B cell (primary cell): ENCODE measurements at regions not wholly inside any gene's neighbourhood (a gene's known extent, or its start where the extent isn't known, plus 50 kb on each side); places are given as distances from the start of the nearest gene placed in this dataset.

ENCODE experiments used
- ATAC-seq: fragments of 200-7000 bp; cut with Tn5 transposase; one replicate; pipeline ENCODE4 v1.10.0; 2021; ENCODE audit warnings: low read depth, mild to moderate bottlenecking, moderate number of reproducible peaks, moderate library complexity
- CTCF ChIA-PET: fragments of 350-600 bp; sonication (Branson Sonifier 250); formaldehyde crosslinking; loops from one replicate; lab custom pipeline; 2021; ENCODE audit warnings: antibody characterized with exemption, inconsistent platforms; lab: Charles Lee
- POLR2A ChIA-PET: fragments of 350-600 bp; sonication (Branson Sonifier 250); formaldehyde crosslinking; loops from one replicate; lab custom pipeline; 2021; ENCODE audit warnings: antibody characterized with exemption; lab: Charles Lee
- DNase-seq: peaks from one replicate; pipeline ENCODE4 v3.0.0; 2013
- H2AFZ ChIP-seq: 2 replicates; pipeline ENCODE4 v1.6.1; 2012; ENCODE audit warnings: mild to moderate bottlenecking, low read depth, low read length; ENCODE audit not compliant: insufficient read depth, poor library complexity, severe bottlenecking
- H3K27ac ChIP-seq, 2 donors: 1 replicate in 1 of 2; 2 replicates in 1 of 2; pipeline ENCODE4 v1.5.1; 2012 to 2013; ENCODE audit warnings: low read length in 2 of 2, mild to moderate bottlenecking in 2 of 2, moderate library complexity in 1 of 2
- H3K27me3 ChIP-seq, 4 experiments: fragments of 200-600 bp in 1 of 4; sonication (generic) in 1 of 4; replicated peaks in 1 of 4; 1 replicate in 2 of 4; 2 replicates in 2 of 4; pipeline versions ENCODE4 v1.6.1 to v1.7.0; 2013 to 2016; ENCODE audit warnings: low read length in 3 of 4, mild to moderate bottlenecking in 2 of 4, mixed read lengths in 1 of 4, moderate library complexity in 1 of 4; ENCODE audit not compliant: insufficient read depth in 4 of 4, control insufficient read depth in 3 of 4; ENCODE audit errors: control extremely low read depth in 1 of 4
- H3K36me3 ChIP-seq, 2 experiments: replicated peaks in 1 of 2; 1 replicate in 1 of 2; 2 replicates in 1 of 2; pipeline versions ENCODE4 v1.6.1 to v1.7.1; 2013; ENCODE audit warnings: low read length in 1 of 2; ENCODE audit not compliant: insufficient read depth in 2 of 2, control insufficient read depth in 1 of 2; ENCODE audit errors: control extremely low read depth in 1 of 2, extremely low read depth in 1 of 2
- H3K4me1 ChIP-seq, 2 donors: fragments of 200-600 bp in 1 of 2; sonication (generic) in 1 of 2; 1 replicate in 1 of 2; 2 replicates in 1 of 2; pipeline versions ENCODE4 v1.5.1 to v1.6.1; 2013 to 2017; ENCODE audit warnings: low read length in 2 of 2; ENCODE audit not compliant: control insufficient read depth in 2 of 2, insufficient read depth in 2 of 2
- H3K4me2 ChIP-seq: replicated peaks from 2 replicates; pipeline ENCODE3; 2012; ENCODE audit warnings: mild to moderate bottlenecking, low read depth, low read length; ENCODE audit not compliant: poor library complexity, severe bottlenecking
- H3K4me3 ChIP-seq, 5 experiments: fragments of 200-600 bp in 1 of 5; sonication (generic) in 1 of 5; 1 replicate in 3 of 5; 2 replicates in 2 of 5; pipeline versions ENCODE4 v1.5.1 to v1.7.0; 2011 to 2016; ENCODE audit warnings: low read length in 4 of 5, mild to moderate bottlenecking in 4 of 5, low read depth in 2 of 5, control low read depth in 1 of 5, moderate library complexity in 1 of 5; ENCODE audit not compliant: insufficient read depth in 1 of 5; ENCODE audit errors: control extremely low read depth in 1 of 5, extremely low read depth in 1 of 5
- H3K79me2 ChIP-seq: fragments of 200-600 bp; sonication (generic); one replicate; pipeline ENCODE4 v1.6.0; 2016; ENCODE audit warnings: low read length; ENCODE audit not compliant: control insufficient read depth, insufficient read depth
- H3K9ac ChIP-seq: fragments of 200-600 bp; sonication (generic); 2 replicates; pipeline ENCODE4 v1.6.1; 2017; ENCODE audit warnings: mild to moderate bottlenecking, low read length, moderate library complexity
- H3K9me3 ChIP-seq, 3 donors: one replicate each; pipeline versions ENCODE4 v1.6.1 to v1.7.1; 2013; ENCODE audit warnings: low read length in 2 of 3; ENCODE audit not compliant: control insufficient read depth in 2 of 3, insufficient read depth in 1 of 3; ENCODE audit errors: control extremely low read depth in 1 of 3
- H4K20me1 ChIP-seq: 2 replicates; pipeline ENCODE4 v1.6.0; 2012; ENCODE audit warnings: mild to moderate bottlenecking, low read length; ENCODE audit not compliant: insufficient read depth, control insufficient read depth, poor library complexity, severe bottlenecking
- H3K27ac Mint-ChIP-seq: one replicate; pipeline ENCODE4 v1.8.0; 2021; ENCODE audit warnings: mixed read lengths
- H3K27me3 Mint-ChIP-seq: one replicate; pipeline ENCODE4 v1.8.0; 2021; ENCODE audit warnings: mixed read lengths
- H3K4me1 Mint-ChIP-seq: one replicate; pipeline ENCODE4 v1.8.0; 2021; ENCODE audit warnings: mixed read lengths
- H3K4me3 Mint-ChIP-seq: one replicate; pipeline ENCODE4 v1.8.0; 2021; ENCODE audit warnings: mixed read lengths
- H3K9me3 Mint-ChIP-seq: one replicate; pipeline ENCODE4 v1.8.0; 2022; ENCODE audit warnings: mixed read lengths; ENCODE audit not compliant: insufficient read depth
- WGBS: methylation state at CpG from one replicate; pipeline ENCODE4 v1.1.5; 2013; ENCODE audit warnings: missing lambda C conversion rate; ENCODE audit not compliant: insufficient coverage; 5-methylcytosine and 5-hydroxymethylcytosine counted together
- intact Hi-C: fragments of 100-400 bp; cut with micrococcal nuclease; formaldehyde crosslinking; loops from one replicate; pipeline ENCODE4 v1.10.0; 2022
- TF ChIP-seq, protein P1 (sequence below): fragments of 200-600 bp; IDR thresholded peaks from one replicate; pipeline ENCODE4 v1.8.0; 2022; ENCODE audit warnings: antibody characterized with exemption, mild to moderate bottlenecking

DNA sequence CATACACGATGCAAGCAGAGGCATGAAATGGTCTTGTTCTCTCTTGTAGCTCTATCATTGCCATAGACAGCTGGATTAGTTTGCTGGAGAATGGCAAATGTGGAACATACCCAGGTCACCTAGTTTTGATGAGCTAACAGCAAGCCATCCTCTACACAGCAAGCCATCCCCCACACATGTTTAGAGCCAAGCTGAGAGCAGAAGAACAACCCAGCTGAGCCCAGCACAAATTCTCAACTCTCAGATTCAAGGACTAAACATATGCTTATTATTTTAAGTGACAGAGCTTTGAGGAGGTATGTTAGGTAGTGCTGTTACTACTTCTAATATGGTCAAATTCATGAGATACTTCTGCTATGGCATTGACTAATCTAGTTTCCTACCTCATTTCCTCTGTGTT lies 230.3 kb downstream of the OTOR start:
- Mint-ChIP-seq H3K4me3 (no peak overlapping the region), H3K4me1 (no peaks in the 10 kb centered on the region), H3K27ac (no peak overlapping the region), H3K9me3 (peaks cover 5% of the 10 kb centered on the region), H3K27me3 (no peaks in the 10 kb centered on the region)
- Histone ChIP-seq H3K36me3 (no peaks in the 10 kb centered on the region), H3K9me3 (peaks cover 0 to 20% (median 0%) of the 10 kb centered on the region in 3 donors), H3K4me2 (no peak overlapping the region), H3K4me3 (no peak overlapping the region), H3K9ac (no peak overlapping the region), H4K20me1 (no peaks in the 10 kb centered on the region), H3K4me1 (no peaks in the 10 kb centered on the region), H3K79me2 (no peaks in the 10 kb centered on the region), H3K27ac (no peak overlapping the region), H3K27me3 (no peaks in the 10 kb centered on the region), H2AFZ (no peak overlapping the region)
- DNase-seq (no peak), ATAC-seq (no peak)
- WGBS, result 86% methylated on average over 1 of the region's 1 CpG
- intact Hi-C loops, result no loop called here
- ChIA-PET POLR2A (no interaction called here), CTCF (no interaction called here)
- TF ChIP-seq, protein P1, sequence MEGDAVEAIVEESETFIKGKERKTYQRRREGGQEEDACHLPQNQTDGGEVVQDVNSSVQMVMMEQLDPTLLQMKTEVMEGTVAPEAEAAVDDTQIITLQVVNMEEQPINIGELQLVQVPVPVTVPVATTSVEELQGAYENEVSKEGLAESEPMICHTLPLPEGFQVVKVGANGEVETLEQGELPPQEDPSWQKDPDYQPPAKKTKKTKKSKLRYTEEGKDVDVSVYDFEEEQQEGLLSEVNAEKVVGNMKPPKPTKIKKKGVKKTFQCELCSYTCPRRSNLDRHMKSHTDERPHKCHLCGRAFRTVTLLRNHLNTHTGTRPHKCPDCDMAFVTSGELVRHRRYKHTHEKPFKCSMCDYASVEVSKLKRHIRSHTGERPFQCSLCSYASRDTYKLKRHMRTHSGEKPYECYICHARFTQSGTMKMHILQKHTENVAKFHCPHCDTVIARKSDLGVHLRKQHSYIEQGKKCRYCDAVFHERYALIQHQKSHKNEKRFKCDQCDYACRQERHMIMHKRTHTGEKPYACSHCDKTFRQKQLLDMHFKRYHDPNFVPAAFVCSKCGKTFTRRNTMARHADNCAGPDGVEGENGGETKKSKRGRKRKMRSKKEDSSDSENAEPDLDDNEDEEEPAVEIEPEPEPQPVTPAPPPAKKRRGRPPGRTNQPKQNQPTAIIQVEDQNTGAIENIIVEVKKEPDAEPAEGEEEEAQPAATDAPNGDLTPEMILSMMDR, result no peak

DNA sequence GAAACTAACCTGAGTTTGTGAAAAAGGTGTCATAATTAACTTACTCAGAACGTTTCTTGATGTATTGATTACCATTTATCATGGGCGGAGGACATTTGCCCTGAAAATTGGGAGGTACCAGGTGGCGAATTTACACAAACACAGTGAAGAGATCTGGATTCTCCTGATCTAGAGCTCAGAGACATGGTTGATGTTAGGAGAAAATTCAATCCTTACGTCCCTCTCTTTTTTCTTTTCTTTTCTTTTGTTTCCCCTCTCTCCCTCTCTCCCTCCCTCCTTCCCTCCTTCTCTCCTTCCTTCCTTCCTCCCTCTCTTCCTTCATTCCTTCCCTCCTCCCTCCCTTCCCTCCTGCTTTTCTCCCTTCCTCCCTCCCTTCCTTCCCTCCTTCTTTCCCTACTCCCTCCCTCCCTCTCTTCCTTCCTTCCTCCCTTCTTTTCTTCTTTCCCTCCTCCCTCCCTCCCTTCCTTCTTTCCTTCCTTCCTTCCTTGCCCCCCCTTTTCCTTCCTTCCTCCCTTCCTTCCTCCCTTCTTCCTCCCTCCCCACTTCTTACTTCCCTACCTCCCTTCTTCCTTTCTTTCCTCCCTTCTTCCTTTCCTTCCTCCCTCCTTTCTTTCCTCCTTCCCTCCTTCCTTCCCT lies 234.1 kb downstream of the OTOR start:
- H3K27ac ChIP-seq, result no peak overlapping the region
- Mint-ChIP-seq H3K27ac (no peak overlapping the region), H3K9me3 (peaks cover 5% of the 10 kb centered on the region), H3K27me3 (no peaks in the 10 kb centered on the region), H3K4me3 (no peak overlapping the region), H3K4me1 (no peaks in the 10 kb centered on the region)
- ATAC-seq (no peak), DNase-seq (no peak)
- H3K9ac ChIP-seq, result no peak overlapping the region
- H2AFZ ChIP-seq, result no peak overlapping the region
- no peak overlapping the region for H3K4me2 ChIP-seq
- H3K27me3 ChIP-seq, result no peaks in the 10 kb centered on the region
- H3K36me3 ChIP-seq, result no peaks in the 10 kb centered on the region
- H3K79me2 ChIP-seq, result no peaks in the 10 kb centered on the region
- CTCF ChIA-PET, result no interaction called here
- H3K4me3 ChIP-seq, result no peak overlapping the region
- no peaks in the 10 kb centered on the region for H4K20me1 ChIP-seq
- TF ChIP-seq, protein P1, result no peak
- intact Hi-C loops, result no loop called here
- peaks cover 0 to 3% (median 0%) of the 10 kb centered on the region in 3 donors for H3K9me3 ChIP-seq
- WGBS, result no CpG with 5 or more reads among the region's 4 CpGs
- POLR2A ChIA-PET, result no interaction called here
- no peaks in the 10 kb centered on the region for H3K4me1 ChIP-seq
